ENCODE measurements at regions not wholly inside any gene's neighbourhood (a gene's known extent, or its start where the extent isn't known, plus 50 kb on each side); places are given as distances from the start of the nearest gene placed in this dataset.

- Histone ChIP-seq H3K4me3 (ENCODE audit: low read length in 2 of 2) (no peak overlapping the region), H3K27ac (ENCODE audit: low read depth in 1 of 2, low read length in 1 of 2) (no peak overlapping the region), H3K4me1 (ENCODE audit: control insufficient read depth in 2 of 2, insufficient read depth in 2 of 2, low read length in 2 of 2) (no peaks in the 10 kb centered on the region), H3K36me3 (ENCODE audit: control insufficient read depth in 2 of 2, insufficient read depth in 2 of 2, low read length in 1 of 2) (no peaks in the 10 kb centered on the region), H3K9me3 (ENCODE audit: control insufficient read depth in 2 of 2, insufficient read depth in 1 of 2, low read length in 1 of 2) (peaks cover 28 to 99% of the 10 kb centered on the region in 2 donors), H3K27me3 (ENCODE audit: control insufficient read depth in 2 of 2, insufficient read depth in 1 of 2, low read length in 1 of 2) (no peaks in the 10 kb centered on the region)
- DNase-seq (ENCODE audit: low read depth in 6 of 9, low spot score in 9 of 9), result no peak
- WGBS, result 76% methylated on average over 23 of the region's 23 CpGs
Measured at GRCh38 chr12:34348064-34348463, 325.8 kb downstream of the ALG10 start.

DNA sequence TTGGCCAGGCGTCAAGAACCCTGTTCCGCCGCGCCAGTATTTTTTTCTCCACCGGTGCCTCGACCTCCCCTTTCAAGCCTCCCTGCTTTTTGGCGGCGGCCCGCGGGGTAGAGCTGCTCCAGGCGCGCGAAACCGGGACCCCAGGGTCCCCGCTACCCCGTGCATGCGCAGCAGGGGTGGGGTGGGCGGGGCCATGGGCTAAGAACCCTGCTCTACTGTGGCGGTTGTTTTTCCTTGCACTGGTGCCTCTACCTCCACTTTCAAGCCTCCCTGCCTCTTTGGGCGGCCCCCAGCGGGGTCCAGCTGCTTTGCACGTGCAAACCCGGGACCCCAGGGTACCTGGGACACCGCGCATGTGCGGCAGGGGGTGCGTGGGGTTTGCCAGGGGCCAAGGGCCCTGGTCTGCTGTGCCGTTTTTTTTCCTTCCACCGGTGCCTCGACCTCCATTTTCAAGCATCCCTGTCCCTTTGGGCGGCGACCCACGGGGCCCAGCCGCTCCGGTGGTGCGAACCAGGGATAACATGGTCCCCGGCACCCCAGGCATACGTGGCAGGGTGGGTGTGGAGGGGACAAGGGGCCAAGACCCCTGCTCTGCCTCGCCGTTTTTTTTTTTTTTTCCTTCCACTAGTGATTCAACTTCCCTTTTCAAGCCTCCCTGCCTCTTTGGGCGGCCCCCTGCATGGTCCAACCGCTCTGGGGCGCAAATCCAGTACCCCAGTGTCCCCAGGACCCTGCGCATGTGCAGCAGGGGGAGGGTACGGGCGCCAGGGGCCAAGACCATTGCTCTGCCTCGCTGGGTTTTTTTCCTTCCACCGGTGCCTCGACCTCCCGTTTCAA, 326.8 kb downstream of the ALG10 start:
- H3K4me3 ChIP-seq (ENCODE audit: low read length in 2 of 2), result no peak overlapping the region
- 60% methylated on average over 50 of the region's 50 CpGs for WGBS
- no peaks in the 10 kb centered on the region for H3K27me3 ChIP-seq (ENCODE audit: control insufficient read depth in 2 of 2, insufficient read depth in 1 of 2, low read length in 1 of 2)
- DNase-seq (ENCODE audit: low read depth in 6 of 9, low spot score in 9 of 9), result no peak
- no peak overlapping the region for H3K27ac ChIP-seq (ENCODE audit: low read depth in 1 of 2, low read length in 1 of 2)
- no peaks in the 10 kb centered on the region for H3K36me3 ChIP-seq (ENCODE audit: control insufficient read depth in 2 of 2, insufficient read depth in 2 of 2, low read length in 1 of 2)
- H3K9me3 ChIP-seq (ENCODE audit: control insufficient read depth in 2 of 2, insufficient read depth in 1 of 2, low read length in 1 of 2), result peaks cover 31 to 99% of the 10 kb centered on the region in 2 donors
- H3K4me1 ChIP-seq (ENCODE audit: control insufficient read depth in 2 of 2, insufficient read depth in 2 of 2, low read length in 2 of 2), result no peaks in the 10 kb centered on the region

DNA sequence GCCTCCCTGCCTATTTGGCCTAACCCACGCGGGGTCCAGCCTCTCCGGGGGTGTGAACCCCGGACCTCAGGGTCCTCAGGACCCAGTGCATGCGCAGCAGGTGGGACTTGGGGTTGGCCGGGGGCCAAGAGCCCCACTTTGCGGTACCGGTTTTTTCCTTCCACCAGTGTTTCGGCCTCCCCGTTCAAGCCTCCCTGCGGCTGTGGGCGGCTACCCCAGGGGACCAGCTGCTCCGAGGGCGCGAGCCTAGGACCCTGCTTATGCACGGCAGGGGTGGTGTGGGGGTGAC, 327.3 kb downstream of the ALG10 start:
- H3K4me3 ChIP-seq (ENCODE audit: low read length in 2 of 2), result no peak overlapping the region
- H3K4me1 ChIP-seq (ENCODE audit: control insufficient read depth in 2 of 2, insufficient read depth in 2 of 2, low read length in 2 of 2), result no peaks in the 10 kb centered on the region
- DNase-seq (ENCODE audit: low read depth in 6 of 9, low spot score in 9 of 9), result no peak
- H3K27ac ChIP-seq (ENCODE audit: low read depth in 1 of 2, low read length in 1 of 2), result no peak overlapping the region
- H3K27me3 ChIP-seq (ENCODE audit: control insufficient read depth in 2 of 2, insufficient read depth in 1 of 2, low read length in 1 of 2), result no peaks in the 10 kb centered on the region
- H3K9me3 ChIP-seq (ENCODE audit: control insufficient read depth in 2 of 2, insufficient read depth in 1 of 2, low read length in 1 of 2), result peaks cover 34 to 99% of the 10 kb centered on the region in 2 donors
- H3K36me3 ChIP-seq (ENCODE audit: control insufficient read depth in 2 of 2, insufficient read depth in 2 of 2, low read length in 1 of 2), result no peaks in the 10 kb centered on the region
- WGBS, result 79% methylated on average over 16 of the region's 16 CpGs

DNA sequence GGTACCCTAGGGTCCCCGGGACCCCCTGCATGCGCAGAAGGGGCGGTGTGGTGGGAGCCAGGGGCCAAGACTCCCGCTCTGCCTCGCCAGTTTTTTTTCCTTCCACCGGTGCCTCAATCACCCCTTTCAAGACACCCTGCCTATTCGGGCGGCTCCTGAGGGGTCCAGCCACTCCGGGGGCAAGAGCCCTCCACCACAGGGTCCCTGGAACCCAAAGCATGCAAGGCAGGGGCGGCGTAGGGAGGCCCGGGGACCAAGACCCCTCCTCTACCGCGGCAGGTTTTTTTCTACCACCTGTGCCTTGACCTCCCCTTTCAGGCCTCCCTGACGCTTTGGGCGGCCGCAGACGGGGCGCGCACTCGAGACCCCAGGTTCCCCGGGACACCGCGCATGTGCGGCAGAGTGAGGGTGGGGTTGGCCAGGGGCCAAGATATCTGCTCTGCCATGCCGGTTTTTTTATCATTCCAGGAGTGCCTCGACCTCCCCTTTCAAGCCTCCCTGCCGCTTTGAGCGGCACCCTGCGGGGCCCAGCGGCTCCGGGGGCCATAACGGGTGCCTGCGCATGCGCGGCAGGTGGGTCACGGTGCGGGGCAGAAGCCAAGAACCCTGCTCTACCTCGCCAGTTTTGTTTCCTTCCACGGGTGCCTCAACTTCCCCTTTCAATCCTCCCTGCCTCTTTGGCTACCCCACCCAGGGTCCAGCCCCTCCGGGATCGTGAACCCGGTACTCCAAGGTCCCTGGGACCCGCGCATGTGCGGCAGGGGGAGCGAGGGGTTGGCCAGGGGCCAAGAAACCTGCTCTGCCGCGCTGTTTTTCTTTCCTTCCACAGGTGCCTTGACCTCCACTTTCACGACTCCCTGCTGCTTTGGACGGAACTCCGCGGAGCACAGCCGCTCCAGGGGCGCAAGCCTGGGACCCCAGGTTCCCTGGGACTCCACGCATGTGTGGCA, 328.1 kb downstream of the ALG10 start:
- Histone ChIP-seq H3K36me3 (ENCODE audit: control insufficient read depth in 2 of 2, insufficient read depth in 2 of 2, low read length in 1 of 2) (no peaks in the 10 kb centered on the region), H3K27me3 (ENCODE audit: control insufficient read depth in 2 of 2, insufficient read depth in 1 of 2, low read length in 1 of 2) (no peaks in the 10 kb centered on the region), H3K4me3 (ENCODE audit: low read length in 2 of 2) (no peak overlapping the region), H3K9me3 (ENCODE audit: control insufficient read depth in 2 of 2, insufficient read depth in 1 of 2, low read length in 1 of 2) (peaks cover 38 to 99% of the 10 kb centered on the region in 2 donors), H3K27ac (ENCODE audit: low read depth in 1 of 2, low read length in 1 of 2) (no peak overlapping the region), H3K4me1 (ENCODE audit: control insufficient read depth in 2 of 2, insufficient read depth in 2 of 2, low read length in 2 of 2) (no peaks in the 10 kb centered on the region)
- WGBS, result 72% methylated on average over 56 of the region's 56 CpGs
- no peak for DNase-seq (ENCODE audit: low read depth in 6 of 9, low spot score in 9 of 9)

DNA sequence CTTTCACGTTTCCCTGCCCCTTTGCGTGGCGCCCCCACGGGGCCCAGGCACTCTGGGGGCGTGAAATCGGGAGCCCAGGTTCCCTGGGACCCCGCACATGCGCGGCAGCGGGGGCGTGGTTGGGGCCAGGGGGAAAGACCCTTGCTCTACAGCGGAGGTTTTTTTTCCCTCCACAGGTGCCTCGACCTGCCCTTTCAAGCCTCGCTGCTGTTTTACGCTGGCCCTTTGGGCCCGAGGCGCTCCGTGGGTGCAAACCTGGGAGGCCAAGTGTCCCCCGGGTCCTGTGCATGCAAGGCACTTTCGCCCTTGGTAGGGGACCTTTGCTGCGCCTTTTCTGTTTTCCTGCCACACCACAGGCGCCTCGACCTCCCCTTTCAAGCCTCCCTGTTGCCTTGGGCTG, 329.8 kb downstream of the ALG10 start:
- no peak overlapping the region for H3K27ac ChIP-seq (ENCODE audit: low read depth in 1 of 2, low read length in 1 of 2)
- WGBS, result 69% methylated on average over 23 of the region's 23 CpGs
- DNase-seq (ENCODE audit: low read depth in 6 of 9, low spot score in 9 of 9), result no peak
- no peaks in the 10 kb centered on the region for H3K4me1 ChIP-seq (ENCODE audit: control insufficient read depth in 2 of 2, insufficient read depth in 2 of 2, low read length in 2 of 2)
- H3K4me3 ChIP-seq (ENCODE audit: low read length in 2 of 2), result no peak overlapping the region
- H3K36me3 ChIP-seq (ENCODE audit: control insufficient read depth in 2 of 2, insufficient read depth in 2 of 2, low read length in 1 of 2), result no peaks in the 10 kb centered on the region
- no peaks in the 10 kb centered on the region for H3K27me3 ChIP-seq (ENCODE audit: control insufficient read depth in 2 of 2, insufficient read depth in 1 of 2, low read length in 1 of 2)
- H3K9me3 ChIP-seq (ENCODE audit: control insufficient read depth in 2 of 2, insufficient read depth in 1 of 2, low read length in 1 of 2), result peaks cover 32 to 99% of the 10 kb centered on the region in 2 donors

DNA sequence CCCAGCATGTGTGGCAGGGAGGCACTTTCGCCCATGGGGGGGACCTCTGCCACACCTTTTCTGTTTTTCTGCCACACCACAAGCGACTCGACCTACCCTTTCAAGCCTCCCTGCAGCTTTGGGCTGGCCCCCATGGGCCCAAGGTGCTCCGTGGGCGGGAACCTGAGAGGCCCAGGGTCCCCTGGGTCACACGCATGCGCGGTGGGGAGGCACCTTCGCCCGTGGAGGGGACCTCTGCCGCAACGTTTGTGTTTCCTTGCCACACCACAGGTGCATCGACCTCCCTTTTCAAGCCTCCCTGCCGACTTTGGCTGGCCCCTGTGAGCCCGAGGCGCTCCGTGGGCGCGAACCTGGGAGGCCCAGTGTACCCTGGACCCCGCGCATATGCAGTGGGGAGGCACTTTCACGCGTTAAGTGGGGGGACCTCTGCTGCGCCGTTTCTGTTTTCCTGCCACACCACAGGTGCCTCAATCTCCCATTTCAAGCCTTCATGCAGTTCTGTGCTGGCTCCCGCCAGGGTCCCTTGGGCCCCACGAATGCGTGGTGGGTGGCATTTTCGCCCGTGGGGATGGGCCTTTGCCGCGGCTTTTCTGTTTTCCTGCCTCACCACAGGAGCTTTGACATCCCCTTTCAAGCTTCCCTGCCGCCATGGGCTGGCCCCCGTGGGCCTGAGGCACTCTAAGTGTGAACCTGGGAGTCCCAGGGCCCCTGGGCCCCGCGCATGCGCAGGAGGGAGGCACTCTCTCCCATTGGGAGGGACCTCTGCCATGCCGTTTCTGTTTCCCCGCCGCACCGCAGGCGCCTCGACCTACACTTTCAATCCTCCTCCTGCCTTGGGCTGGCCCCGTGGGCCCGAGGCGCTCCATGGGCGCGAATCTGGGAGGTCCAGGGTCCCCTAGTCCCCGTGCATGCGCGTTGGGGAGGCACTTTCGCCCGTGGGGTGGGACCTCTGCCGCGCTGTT, 332.2 kb downstream of the ALG10 start:
- no peak for DNase-seq (ENCODE audit: low read depth in 6 of 9, low spot score in 9 of 9)
- no peaks in the 10 kb centered on the region for H3K27me3 ChIP-seq (ENCODE audit: control insufficient read depth in 2 of 2, insufficient read depth in 1 of 2, low read length in 1 of 2)

DNA sequence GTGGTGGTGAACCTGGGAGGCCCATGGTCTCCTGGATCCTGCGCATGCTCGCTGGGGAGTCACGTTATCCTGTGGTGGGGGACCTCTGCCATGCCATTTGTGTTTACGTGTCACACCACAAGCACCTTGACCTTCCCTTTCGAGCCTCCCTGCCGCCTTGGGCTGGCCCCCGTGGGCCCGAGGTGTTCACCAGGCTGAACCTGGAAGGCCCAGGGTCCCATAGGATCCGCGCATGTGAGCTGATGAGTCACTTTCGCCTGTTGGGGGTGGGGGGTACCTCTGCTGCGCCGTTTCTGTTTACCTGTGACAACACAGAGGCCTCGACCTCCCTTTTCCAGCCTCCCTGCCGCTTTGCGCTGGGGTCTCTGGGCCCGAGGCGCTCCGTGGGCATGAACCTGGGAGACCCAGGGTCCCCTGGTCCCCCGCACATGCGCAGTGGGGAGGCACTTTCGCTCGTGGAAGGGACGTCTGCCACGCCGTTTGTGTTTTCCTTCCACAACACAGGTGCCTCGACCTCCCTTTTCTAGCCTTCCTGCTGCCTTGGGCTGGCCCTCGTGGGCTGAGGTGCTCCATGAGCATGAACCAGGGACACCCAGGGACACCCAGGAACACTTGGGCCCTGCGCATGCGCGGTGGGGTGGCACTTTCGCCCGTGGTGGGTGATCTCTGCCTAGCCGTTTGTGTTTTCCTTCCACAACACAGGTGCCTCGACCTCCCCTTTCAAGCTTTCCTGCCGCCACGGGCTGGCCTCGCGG, 334.1 kb downstream of the ALG10 start:
- H3K9me3 ChIP-seq (ENCODE audit: control insufficient read depth in 2 of 2, insufficient read depth in 1 of 2, low read length in 1 of 2), result peaks cover 27 to 99% of the 10 kb centered on the region in 2 donors

More for the DNA sequence above, 332.2 kb downstream of the ALG10 start:
- Histone ChIP-seq H3K4me1 (ENCODE audit: control insufficient read depth in 2 of 2, insufficient read depth in 2 of 2, low read length in 2 of 2) (no peaks in the 10 kb centered on the region), H3K36me3 (ENCODE audit: control insufficient read depth in 2 of 2, insufficient read depth in 2 of 2, low read length in 1 of 2) (no peaks in the 10 kb centered on the region), H3K9me3 (ENCODE audit: control insufficient read depth in 2 of 2, insufficient read depth in 1 of 2, low read length in 1 of 2) (peaks cover 32 to 99% of the 10 kb centered on the region in 2 donors), H3K4me3 (ENCODE audit: low read length in 2 of 2) (no peak overlapping the region), H3K27ac (ENCODE audit: low read depth in 1 of 2, low read length in 1 of 2) (no peak overlapping the region)
- WGBS, result 65% methylated on average over 55 of the region's 55 CpGs

GRCh38 chr12:34357791-34358190, 335.5 kb downstream of the ALG10 start:
- WGBS, result 50% methylated on average over 20 of the region's 20 CpGs
- Histone ChIP-seq H3K27me3 (ENCODE audit: control insufficient read depth in 2 of 2, insufficient read depth in 1 of 2, low read length in 1 of 2) (no peaks in the 10 kb centered on the region), H3K36me3 (ENCODE audit: control insufficient read depth in 2 of 2, insufficient read depth in 2 of 2, low read length in 1 of 2) (no peaks in the 10 kb centered on the region), H3K4me3 (ENCODE audit: low read length in 2 of 2) (no peak overlapping the region), H3K27ac (ENCODE audit: low read depth in 1 of 2, low read length in 1 of 2) (no peak overlapping the region), H3K4me1 (ENCODE audit: control insufficient read depth in 2 of 2, insufficient read depth in 2 of 2, low read length in 2 of 2) (no peaks in the 10 kb centered on the region), H3K9me3 (ENCODE audit: control insufficient read depth in 2 of 2, insufficient read depth in 1 of 2, low read length in 1 of 2) (peaks cover 32 to 99% of the 10 kb centered on the region in 2 donors)
- no peak for DNase-seq (ENCODE audit: low read depth in 6 of 9, low spot score in 9 of 9)

More for the DNA sequence above, 334.1 kb downstream of the ALG10 start:
- H3K27me3 ChIP-seq (ENCODE audit: control insufficient read depth in 2 of 2, insufficient read depth in 1 of 2, low read length in 1 of 2), result no peaks in the 10 kb centered on the region
- no peak overlapping the region for H3K4me3 ChIP-seq (ENCODE audit: low read length in 2 of 2)
- H3K4me1 ChIP-seq (ENCODE audit: control insufficient read depth in 2 of 2, insufficient read depth in 2 of 2, low read length in 2 of 2), result no peaks in the 10 kb centered on the region
- WGBS, result 81% methylated on average over 39 of the region's 39 CpGs
- DNase-seq (ENCODE audit: low read depth in 6 of 9, low spot score in 9 of 9), result no peak
- H3K36me3 ChIP-seq (ENCODE audit: control insufficient read depth in 2 of 2, insufficient read depth in 2 of 2, low read length in 1 of 2), result no peaks in the 10 kb centered on the region
- H3K27ac ChIP-seq (ENCODE audit: low read depth in 1 of 2, low read length in 1 of 2), result no peak overlapping the region
